ENCODE measurements at regions not wholly inside any gene's neighbourhood (a gene's known extent, or its start where the extent isn't known, plus 50 kb on each side); places are given as distances from the start of the nearest gene placed in this dataset.
A peak's percentile ranks its signal among the peaks of the same experiment; 100 is the strongest.

DNA sequence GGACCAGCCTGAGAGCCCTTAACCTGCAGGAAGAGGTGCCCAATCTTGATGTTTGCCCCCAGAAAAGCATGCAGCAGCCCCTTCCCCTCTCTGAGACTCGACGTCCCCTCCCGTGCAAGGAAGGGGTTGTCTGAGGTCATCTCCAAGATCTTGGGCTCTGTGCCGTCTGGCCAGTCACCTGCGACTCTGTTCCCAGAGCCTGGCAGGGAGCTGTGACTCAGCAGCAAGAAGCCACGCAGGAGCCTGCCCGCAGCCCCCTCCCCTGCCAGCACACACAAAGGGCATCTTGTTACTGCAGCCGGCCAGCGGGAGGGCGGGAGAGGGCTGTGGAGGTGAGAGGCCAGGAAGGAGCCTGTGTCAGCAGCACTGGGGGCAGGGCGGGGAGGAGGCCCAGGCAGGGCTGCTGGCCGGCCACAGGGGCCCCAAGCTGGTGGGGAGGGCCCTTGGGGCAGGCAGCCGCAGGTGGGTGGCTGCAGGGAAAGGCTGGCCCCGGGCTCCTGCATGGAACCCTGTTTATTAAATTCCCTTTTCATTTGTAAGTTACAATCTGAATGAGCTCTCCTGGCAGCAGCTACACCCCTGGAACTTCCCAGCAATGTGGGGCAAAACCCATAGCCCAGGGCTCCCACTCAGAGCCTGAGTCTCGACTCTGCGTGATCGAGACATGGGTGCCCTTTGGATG is 103.7 kb upstream of the ZMIZ1 start:
- Histone ChIP-seq H3K27ac (ENCODE audit: low read length) (no peak overlapping the region), H3K4me1 (ENCODE audit: control insufficient read depth in 1 of 2, extremely low read depth in 1 of 2, insufficient read depth in 2 of 2, low read length in 2 of 2) (no peaks in the 10 kb centered on the region), H3K36me3 (ENCODE audit: control insufficient read depth in 2 of 2, extremely low read depth in 1 of 2, insufficient read depth in 1 of 2, low read length in 1 of 2) (no peaks in the 10 kb centered on the region), H3K27me3 (replicated peaks in 1 of 2; ENCODE audit: control insufficient read depth in 2 of 2, extremely low read depth in 1 of 2, insufficient read depth in 2 of 2, low read length in 1 of 2) (peaks cover 0 to 9% of the 10 kb centered on the region in 2 experiments), H3K9me3 (no peaks in the 10 kb centered on the region), H3K4me3 (ENCODE audit: control insufficient read depth in 1 of 2, extremely low read depth in 1 of 2, low read length in 1 of 2) (no peak overlapping the region)
- Mint-ChIP-seq H3K27ac (no peak overlapping the region), H3K9me3 (no peaks in the 10 kb centered on the region), H3K36me3 (no peaks in the 10 kb centered on the region), H3K4me3 (no peak overlapping the region), H3K27me3 (peaks cover 0 to 2% of the 10 kb centered on the region in 2 donors), H3K4me1 (no peaks in the 10 kb centered on the region)
- ChIA-PET POLR2A (interaction anchor here in 1 of 2 donors (0.7 kb wide), 1 partner anchor 94 kb away, joined by 4 read pairs; no protein-coding TSS in a partner anchor), CTCF (interaction anchor here in 1 of 2 donors (0.9 kb wide), 1 partner anchor 8 kb away, joined by 3 read pairs; no protein-coding TSS in a partner anchor)
- DNase-seq (no peak), ATAC-seq (replicated peaks in 1 of 4) (peak in 1 of 4 experiments; percentile 19)
- WGBS (ENCODE audit: insufficient coverage): 57% methylated on average over 12 of the region's 17 CpGs

DNA sequence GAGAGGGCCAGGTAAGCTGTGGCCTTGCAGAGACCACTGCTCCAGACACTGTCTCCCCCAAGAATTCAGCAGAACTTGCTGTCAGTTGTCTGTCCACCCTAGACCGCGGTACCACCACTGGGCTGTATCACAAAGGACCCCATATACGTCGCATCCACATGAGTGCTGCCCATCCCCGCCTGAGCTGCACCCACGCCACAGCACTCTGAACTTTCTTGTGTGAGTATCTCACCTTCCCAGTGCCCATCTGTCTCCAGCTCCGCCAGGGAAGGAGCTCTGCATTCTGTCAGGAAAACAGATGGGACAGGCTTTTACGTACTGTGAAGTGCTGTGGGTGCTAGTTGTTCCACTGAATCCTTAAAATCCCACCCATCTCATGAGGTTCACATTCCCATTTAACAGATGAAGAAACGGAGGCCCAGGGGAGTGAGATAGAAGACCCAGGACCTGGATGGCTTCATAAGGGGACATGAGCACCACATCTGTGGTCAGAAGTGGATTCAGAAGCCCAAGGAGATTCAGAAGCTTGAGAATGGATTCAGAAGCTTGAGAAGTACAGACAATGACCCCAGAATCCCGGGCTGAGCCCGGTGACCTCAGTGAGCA is 102.5 kb upstream of the ZMIZ1 start:
- no peaks in the 10 kb centered on the region for H3K36me3 Mint-ChIP-seq
- no peaks in the 10 kb centered on the region for H3K9me3 ChIP-seq
- no peaks in the 10 kb centered on the region for H3K36me3 ChIP-seq (ENCODE audit: control insufficient read depth in 2 of 2, extremely low read depth in 1 of 2, insufficient read depth in 1 of 2, low read length in 1 of 2)
- no peak overlapping the region for H3K27ac ChIP-seq (ENCODE audit: low read length)
- H3K27ac Mint-ChIP-seq: no peak overlapping the region
- POLR2A ChIA-PET: no interaction called here
- peaks cover 0 to 9% of the 10 kb centered on the region in 2 experiments for H3K27me3 ChIP-seq (replicated peaks in 1 of 2; ENCODE audit: control insufficient read depth in 2 of 2, extremely low read depth in 1 of 2, insufficient read depth in 2 of 2, low read length in 1 of 2)
- peaks cover 0 to 2% of the 10 kb centered on the region in 2 donors for H3K27me3 Mint-ChIP-seq
- H3K9me3 Mint-ChIP-seq: no peaks in the 10 kb centered on the region
- no peak for ATAC-seq (replicated peaks in 1 of 4)
- CTCF ChIA-PET: no interaction called here
- H3K4me3 Mint-ChIP-seq: no peak overlapping the region
- H3K4me1 Mint-ChIP-seq: no peaks in the 10 kb centered on the region
- 87% methylated on average over 7 of the region's 11 CpGs for WGBS (ENCODE audit: insufficient coverage)
- H3K4me3 ChIP-seq (ENCODE audit: control insufficient read depth in 1 of 2, extremely low read depth in 1 of 2, low read length in 1 of 2): no peak overlapping the region
- DNase-seq: no peak
- no peaks in the 10 kb centered on the region for H3K4me1 ChIP-seq (ENCODE audit: control insufficient read depth in 1 of 2, extremely low read depth in 1 of 2, insufficient read depth in 2 of 2, low read length in 2 of 2)

DNA sequence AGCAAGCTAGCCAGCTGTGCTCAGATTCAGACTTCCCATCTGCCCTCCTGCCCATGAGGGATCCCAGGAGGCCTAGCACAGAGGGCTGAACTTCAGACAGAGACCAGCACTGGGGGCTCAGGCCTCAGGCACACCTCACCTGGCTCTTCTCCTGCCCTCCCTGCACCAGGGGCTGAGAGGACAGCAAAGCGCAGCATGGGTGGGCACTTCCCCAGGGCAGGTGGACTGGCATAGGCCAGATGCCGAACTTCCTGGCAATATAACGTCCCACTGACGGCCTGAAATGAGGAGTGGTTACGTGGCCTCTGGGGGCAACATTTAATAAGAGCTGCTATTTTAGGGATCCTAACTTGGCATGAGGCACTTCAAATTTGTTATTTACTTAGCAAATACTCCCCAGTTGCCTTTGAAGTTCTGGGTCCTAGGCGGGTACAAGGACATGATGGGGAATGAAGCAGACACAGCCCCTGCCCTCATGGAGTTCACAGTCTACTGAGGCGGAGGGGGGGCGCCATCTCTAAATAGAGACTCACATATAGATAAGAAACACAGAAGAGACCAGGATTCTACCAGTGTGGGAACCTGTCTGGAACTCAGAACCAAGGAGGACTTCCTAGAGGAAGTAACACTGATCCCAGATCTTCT is 101.8 kb upstream of the ZMIZ1 start:
- H3K27ac ChIP-seq (ENCODE audit: low read length): no peak overlapping the region
- WGBS (ENCODE audit: insufficient coverage): 83% methylated on average over 5 of the region's 8 CpGs
- CTCF ChIA-PET: interaction anchor here in 1 of 2 donors (0.6 kb wide), 2 partner anchors 106 to 641 kb away, joined by 3 to 4 read pairs; no protein-coding TSS in a partner anchor
- no peak for ATAC-seq (replicated peaks in 1 of 4)
- no peaks in the 10 kb centered on the region for H3K4me1 ChIP-seq (ENCODE audit: control insufficient read depth in 1 of 2, extremely low read depth in 1 of 2, insufficient read depth in 2 of 2, low read length in 2 of 2)
- no peaks in the 10 kb centered on the region for H3K4me1 Mint-ChIP-seq
- no peaks in the 10 kb centered on the region for H3K36me3 ChIP-seq (ENCODE audit: control insufficient read depth in 2 of 2, extremely low read depth in 1 of 2, insufficient read depth in 1 of 2, low read length in 1 of 2)
- H3K27me3 Mint-ChIP-seq: peaks cover 0 to under 1% of the 10 kb centered on the region in 2 donors
- H3K36me3 Mint-ChIP-seq: no peaks in the 10 kb centered on the region
- no peaks in the 10 kb centered on the region for H3K9me3 ChIP-seq
- no peak overlapping the region for H3K4me3 Mint-ChIP-seq
- H3K27me3 ChIP-seq (replicated peaks in 1 of 2; ENCODE audit: control insufficient read depth in 2 of 2, extremely low read depth in 1 of 2, insufficient read depth in 2 of 2, low read length in 1 of 2): peaks cover 0 to 9% of the 10 kb centered on the region in 2 experiments
- no peaks in the 10 kb centered on the region for H3K9me3 Mint-ChIP-seq
- POLR2A ChIA-PET: no interaction called here
- no peak overlapping the region for H3K27ac Mint-ChIP-seq
- no peak overlapping the region for H3K4me3 ChIP-seq (ENCODE audit: control insufficient read depth in 1 of 2, extremely low read depth in 1 of 2, low read length in 1 of 2)
- no peak for DNase-seq

DNA sequence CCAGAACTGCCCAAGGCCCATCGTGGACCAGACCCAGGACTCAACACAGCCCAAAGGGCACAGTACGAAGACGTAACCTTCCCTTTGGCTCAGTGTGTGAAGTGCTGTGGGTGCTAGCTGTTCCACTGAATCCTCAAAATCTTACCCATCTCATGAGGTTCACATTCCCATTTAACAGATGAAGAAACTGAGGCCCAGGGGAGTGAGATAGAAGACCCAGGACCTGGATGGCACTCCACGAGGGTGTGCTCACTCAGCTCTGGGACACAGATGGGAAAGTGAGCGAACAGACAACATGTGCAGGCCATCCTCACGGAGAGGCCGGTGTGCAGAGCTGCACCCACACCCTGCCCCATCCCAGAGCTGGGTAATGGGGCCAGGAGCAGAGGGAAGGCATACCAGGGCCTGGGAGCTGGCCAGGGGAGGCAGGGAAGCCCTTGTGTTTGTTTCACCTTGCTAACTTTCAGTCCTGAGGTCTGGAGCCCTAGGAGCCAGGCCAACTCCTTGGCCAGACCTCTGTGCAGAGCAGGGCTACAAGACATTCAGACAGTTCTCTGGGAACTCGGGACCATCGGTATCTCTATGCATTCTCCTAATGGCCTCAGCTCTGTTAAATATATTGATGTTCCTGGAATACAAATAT is 100.3 kb upstream of the ZMIZ1 start:
- Mint-ChIP-seq H3K4me1 (peaks cover 0 to 4% (median 4%) of the 10 kb centered on the region in 3 donors), H3K27me3 (no peaks in the 10 kb centered on the region), H3K9me3 (no peaks in the 10 kb centered on the region), H3K36me3 (no peaks in the 10 kb centered on the region), H3K4me3 (no peak overlapping the region), H3K27ac (no peak overlapping the region)
- ATAC-seq (replicated peaks in 1 of 4): no peak
- Histone ChIP-seq H3K36me3 (ENCODE audit: control insufficient read depth in 2 of 2, extremely low read depth in 1 of 2, insufficient read depth in 1 of 2, low read length in 1 of 2) (no peaks in the 10 kb centered on the region), H3K27me3 (replicated peaks in 1 of 2; ENCODE audit: control insufficient read depth in 2 of 2, extremely low read depth in 1 of 2, insufficient read depth in 2 of 2, low read length in 1 of 2) (peaks cover 0 to 9% of the 10 kb centered on the region in 2 experiments), H3K9me3 (no peaks in the 10 kb centered on the region), H3K27ac (ENCODE audit: low read length) (no peak overlapping the region), H3K4me1 (ENCODE audit: control insufficient read depth in 1 of 2, extremely low read depth in 1 of 2, insufficient read depth in 2 of 2, low read length in 2 of 2) (peaks cover 0 to 7% of the 10 kb centered on the region in 2 experiments), H3K4me3 (ENCODE audit: control insufficient read depth in 1 of 2, extremely low read depth in 1 of 2, low read length in 1 of 2) (no peak overlapping the region)
- WGBS (ENCODE audit: insufficient coverage): no CpG with 5 or more reads among the region's 9 CpGs
- CTCF ChIA-PET: no interaction called here
- POLR2A ChIA-PET: no interaction called here
- no peak for DNase-seq

DNA sequence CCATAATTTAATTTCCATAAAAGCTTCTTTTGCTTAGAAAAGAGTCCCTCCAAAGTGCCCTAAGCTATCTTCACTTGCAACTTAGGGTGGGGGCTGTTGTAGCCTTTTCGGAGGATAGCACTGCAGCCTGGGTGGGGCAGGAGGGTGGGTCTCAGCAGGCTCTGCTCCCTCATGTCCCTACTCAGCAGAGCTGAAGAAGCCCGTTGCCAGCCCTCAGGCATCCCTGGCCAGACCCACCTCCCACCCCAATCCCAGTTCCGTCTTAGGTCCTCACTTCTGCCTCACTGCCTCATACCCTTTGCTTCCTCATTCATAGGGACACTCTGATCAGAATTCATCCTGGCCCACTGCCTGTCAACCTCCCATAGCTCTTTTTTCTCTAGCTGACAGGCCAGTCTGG is 99.8 kb upstream of the ZMIZ1 start:
- no peak overlapping the region for H3K27ac Mint-ChIP-seq
- WGBS (ENCODE audit: insufficient coverage): 90% methylated on average over 2 of the region's 3 CpGs
- ChIA-PET CTCF (no interaction called here), POLR2A (no interaction called here)
- Histone ChIP-seq H3K4me3 (ENCODE audit: control insufficient read depth in 1 of 2, extremely low read depth in 1 of 2, low read length in 1 of 2) (no peak overlapping the region), H3K27me3 (replicated peaks in 1 of 2; ENCODE audit: control insufficient read depth in 2 of 2, extremely low read depth in 1 of 2, insufficient read depth in 2 of 2, low read length in 1 of 2) (peaks cover 0 to 9% of the 10 kb centered on the region in 2 experiments), H3K4me1 (ENCODE audit: control insufficient read depth in 1 of 2, extremely low read depth in 1 of 2, insufficient read depth in 2 of 2, low read length in 2 of 2) (peaks cover 0 to 9% of the 10 kb centered on the region in 2 experiments), H3K36me3 (ENCODE audit: control insufficient read depth in 2 of 2, extremely low read depth in 1 of 2, insufficient read depth in 1 of 2, low read length in 1 of 2) (no peaks in the 10 kb centered on the region), H3K27ac (ENCODE audit: low read length) (no peak overlapping the region), H3K9me3 (no peaks in the 10 kb centered on the region)
- DNase-seq (no peak), ATAC-seq (replicated peaks in 1 of 4) (no peak)
- H3K4me3 Mint-ChIP-seq: no peak overlapping the region
- H3K27me3 Mint-ChIP-seq: no peaks in the 10 kb centered on the region
- no peaks in the 10 kb centered on the region for H3K9me3 Mint-ChIP-seq
- H3K36me3 Mint-ChIP-seq: no peaks in the 10 kb centered on the region
- peaks cover 0 to 4% (median 4%) of the 10 kb centered on the region in 3 donors for H3K4me1 Mint-ChIP-seq

DNA sequence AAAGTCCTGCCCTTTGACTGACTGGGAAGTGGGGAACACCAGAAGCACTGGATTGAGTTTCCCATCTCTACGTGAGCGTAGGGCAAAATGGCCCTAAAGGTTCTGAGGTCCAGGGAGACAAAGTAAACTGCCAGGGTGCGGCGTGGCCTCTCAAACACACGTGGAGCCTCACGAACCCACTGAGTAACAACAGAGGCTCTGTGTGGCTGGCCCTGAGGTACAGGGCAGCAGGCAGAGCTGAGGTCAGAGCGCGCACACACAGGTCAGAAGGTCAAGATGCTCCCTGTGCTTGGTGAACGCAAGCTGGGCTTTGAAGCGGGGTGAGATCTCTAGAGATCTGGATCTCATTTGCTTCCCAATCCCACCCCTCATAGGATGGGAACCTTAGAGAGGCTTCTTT is 99.0 kb upstream of the ZMIZ1 start:
- no peaks in the 10 kb centered on the region for H3K36me3 Mint-ChIP-seq
- Histone ChIP-seq H3K27ac (ENCODE audit: low read length) (no peak overlapping the region), H3K4me1 (ENCODE audit: control insufficient read depth in 1 of 2, extremely low read depth in 1 of 2, insufficient read depth in 2 of 2, low read length in 2 of 2) (peaks cover 5 to 16% of the 10 kb centered on the region in 2 experiments), H3K36me3 (ENCODE audit: control insufficient read depth in 2 of 2, extremely low read depth in 1 of 2, insufficient read depth in 1 of 2, low read length in 1 of 2) (no peaks in the 10 kb centered on the region), H3K9me3 (no peaks in the 10 kb centered on the region), H3K27me3 (replicated peaks in 1 of 2; ENCODE audit: control insufficient read depth in 2 of 2, extremely low read depth in 1 of 2, insufficient read depth in 2 of 2, low read length in 1 of 2) (peaks cover 0 to 9% of the 10 kb centered on the region in 2 experiments), H3K4me3 (ENCODE audit: control insufficient read depth in 1 of 2, extremely low read depth in 1 of 2, low read length in 1 of 2) (no peak overlapping the region)
- H3K27me3 Mint-ChIP-seq: no peaks in the 10 kb centered on the region
- POLR2A ChIA-PET: no interaction called here
- no peaks in the 10 kb centered on the region for H3K9me3 Mint-ChIP-seq
- DNase-seq: no peak
- ATAC-seq (replicated peaks in 1 of 4): no peak
- H3K4me3 Mint-ChIP-seq: no peak overlapping the region
- CTCF ChIA-PET: no interaction called here
- no peak overlapping the region for H3K27ac Mint-ChIP-seq
- 92% methylated on average over 10 of the region's 10 CpGs for WGBS (ENCODE audit: insufficient coverage)
- H3K4me1 Mint-ChIP-seq: peaks cover 7 to 11% (median 11%) of the 10 kb centered on the region in 3 donors

Measured in T-cell (primary cell).